GM19023 (cell line): ENCODE measurements at regions not wholly inside any gene's neighbourhood (a gene's known extent, or its start where the extent isn't known, plus 50 kb on each side); places are given as distances from the start of the nearest gene placed in this dataset.

Source experiments
- ATAC-seq: cut with Tn5 transposase; IDR thresholded peaks from one replicate; pipeline ENCODE4 v1.9.1; 2021; ENCODE audit warnings: mild to moderate bottlenecking, moderate library complexity; ENCODE audit not compliant: unreplicated experiment

DNA sequence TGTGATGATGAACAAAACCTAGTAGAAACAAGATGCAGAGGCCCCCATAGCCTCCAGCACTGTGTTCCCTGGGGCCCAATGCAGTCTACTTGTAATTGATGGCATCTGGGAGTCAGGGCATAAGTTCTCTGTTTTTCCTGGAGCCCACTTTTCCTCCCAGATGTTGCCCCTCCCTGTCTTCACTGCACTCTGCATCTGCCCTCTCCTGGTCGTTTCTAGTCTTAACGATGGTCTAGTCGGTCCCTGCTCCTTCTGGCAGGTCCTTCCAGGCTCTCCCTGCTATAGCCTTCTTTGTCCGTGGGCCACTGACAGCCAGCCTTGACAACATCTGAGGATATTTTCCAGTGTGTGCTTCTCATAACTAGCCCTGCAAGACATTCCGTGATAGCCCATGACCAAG is 208.3 kb downstream of the GXYLT1 start:
- no peak for ATAC-seq

DNA sequence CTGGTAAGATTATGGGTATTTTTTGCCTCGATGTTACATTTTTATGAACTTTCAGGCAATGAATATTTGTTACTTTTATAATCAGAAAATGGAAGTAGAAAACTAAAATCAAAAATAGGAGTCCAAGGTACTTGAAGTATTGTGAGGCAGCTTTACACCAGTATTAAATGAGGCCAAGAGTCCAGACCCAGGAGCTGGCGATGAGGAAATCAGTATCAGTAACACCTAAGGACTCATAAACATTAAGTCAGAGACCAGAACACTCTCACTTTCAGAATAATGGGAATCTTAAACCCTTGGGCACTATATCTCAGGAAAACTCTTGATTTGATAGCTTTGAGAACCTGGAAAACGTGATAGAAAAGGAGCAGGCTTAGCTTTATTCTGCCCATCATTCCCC is 208.8 kb downstream of the GXYLT1 start:
- no peak for ATAC-seq

DNA sequence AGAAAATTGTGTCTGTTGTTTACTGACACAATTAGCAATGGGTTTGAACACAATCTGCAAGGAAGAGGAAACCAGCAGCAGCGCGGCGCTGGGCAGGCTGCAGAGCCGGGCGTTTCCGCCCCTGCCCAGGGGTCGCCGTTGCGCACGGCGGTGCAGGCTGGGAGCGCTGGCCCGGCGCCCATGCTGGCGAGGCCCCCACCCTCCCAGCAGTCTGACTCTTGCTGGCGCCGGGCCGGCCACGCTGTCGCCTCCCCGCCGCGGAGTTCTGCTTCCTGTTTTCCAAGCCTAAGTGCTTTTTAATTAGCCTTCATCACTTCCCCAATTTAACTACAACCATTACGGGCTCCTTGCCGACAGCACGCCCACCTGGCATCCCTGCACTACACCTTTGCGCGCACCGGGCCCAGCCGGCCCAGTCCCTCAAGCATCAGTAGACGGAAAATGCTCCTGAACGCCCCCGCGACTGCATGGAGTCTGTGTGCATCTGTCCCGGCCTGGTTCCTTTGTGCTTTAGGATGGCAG is 212.1 kb downstream of the GXYLT1 start:
- no peak for ATAC-seq

DNA sequence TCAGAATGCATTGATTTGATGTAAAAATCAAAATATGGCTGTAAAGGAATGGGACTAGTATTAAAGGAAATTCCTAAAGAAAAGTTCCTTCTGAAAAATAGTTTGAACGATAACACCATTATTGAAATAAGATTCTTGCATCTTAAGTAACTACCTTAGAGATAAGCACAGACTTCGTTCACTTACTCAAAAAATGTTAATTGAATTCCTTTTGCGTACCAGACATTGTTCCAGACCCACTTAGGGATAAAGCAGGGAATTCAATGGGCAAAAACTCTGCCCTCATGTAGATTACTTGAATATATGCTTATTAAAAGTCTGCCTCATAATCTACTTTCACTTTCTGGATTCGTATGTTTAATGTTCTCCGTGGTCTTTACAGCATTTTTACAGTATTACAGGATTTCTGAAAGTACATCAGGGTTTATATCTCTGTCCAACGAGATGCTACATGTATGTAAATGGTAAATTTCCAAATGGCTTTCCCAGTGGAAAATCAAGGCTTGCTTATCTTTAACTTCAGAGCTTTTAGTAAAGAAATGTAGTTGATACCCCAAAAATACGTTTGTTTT is 213.7 kb downstream of the GXYLT1 start:
- no peak for ATAC-seq

DNA sequence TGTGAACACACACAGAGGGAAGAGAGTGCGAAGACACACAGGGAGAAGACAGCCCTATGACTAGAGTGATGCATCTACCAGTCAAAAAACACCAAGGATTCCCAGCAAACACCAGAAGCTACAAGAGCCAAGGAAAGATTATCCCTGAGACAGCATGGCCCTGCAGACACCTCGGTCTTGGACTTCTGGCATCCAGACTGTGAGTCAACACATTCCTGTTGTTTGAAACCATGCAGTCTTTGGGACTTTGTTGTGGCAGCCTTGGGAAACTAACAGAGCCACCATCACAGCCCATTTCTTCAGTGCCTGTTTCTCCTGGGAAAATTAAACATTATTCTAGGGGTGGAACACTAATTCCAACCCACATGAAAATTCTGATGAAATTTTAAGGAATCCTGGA is 220.6 kb downstream of the GXYLT1 start:
- ATAC-seq, result no peak

DNA sequence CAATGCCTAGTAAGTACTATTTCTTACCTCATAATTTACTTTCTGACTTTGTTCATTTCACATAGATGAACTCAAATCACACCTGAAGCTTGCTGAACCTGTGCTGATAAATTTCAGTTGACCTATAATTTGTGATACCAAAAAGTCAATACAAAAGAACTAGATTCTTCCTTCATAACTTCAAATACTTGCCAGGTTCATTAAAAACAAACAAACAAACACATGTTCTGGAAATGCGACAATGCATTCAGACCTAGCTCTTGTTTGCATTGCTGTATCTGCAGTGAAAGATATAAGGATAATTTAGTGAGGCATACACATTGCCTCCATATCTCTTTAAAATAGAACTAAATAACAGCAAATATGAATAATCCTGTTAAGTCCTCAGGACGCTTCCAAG is 221.3 kb downstream of the GXYLT1 start:
- no peak for ATAC-seq

DNA sequence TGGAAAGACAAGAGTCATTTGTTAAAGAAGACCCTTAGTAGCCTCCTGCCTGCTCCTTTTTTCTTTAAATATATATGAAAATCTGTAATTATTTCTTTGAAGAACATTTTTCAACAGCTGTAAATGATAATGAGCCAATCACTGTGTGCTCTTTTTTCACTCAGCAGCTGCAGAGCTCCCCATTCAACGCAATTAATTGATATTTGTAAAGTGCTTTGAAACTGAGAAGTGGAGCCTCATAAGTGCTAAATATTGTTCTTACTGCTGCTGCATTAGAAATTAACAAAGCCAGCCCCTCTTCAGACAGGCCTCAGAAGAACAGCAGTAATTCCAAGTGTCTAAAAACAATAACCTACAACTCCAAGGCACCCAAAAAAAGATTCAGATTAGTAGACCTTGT is 224.3 kb downstream of the GXYLT1 start:
- ATAC-seq, result no peak

DNA sequence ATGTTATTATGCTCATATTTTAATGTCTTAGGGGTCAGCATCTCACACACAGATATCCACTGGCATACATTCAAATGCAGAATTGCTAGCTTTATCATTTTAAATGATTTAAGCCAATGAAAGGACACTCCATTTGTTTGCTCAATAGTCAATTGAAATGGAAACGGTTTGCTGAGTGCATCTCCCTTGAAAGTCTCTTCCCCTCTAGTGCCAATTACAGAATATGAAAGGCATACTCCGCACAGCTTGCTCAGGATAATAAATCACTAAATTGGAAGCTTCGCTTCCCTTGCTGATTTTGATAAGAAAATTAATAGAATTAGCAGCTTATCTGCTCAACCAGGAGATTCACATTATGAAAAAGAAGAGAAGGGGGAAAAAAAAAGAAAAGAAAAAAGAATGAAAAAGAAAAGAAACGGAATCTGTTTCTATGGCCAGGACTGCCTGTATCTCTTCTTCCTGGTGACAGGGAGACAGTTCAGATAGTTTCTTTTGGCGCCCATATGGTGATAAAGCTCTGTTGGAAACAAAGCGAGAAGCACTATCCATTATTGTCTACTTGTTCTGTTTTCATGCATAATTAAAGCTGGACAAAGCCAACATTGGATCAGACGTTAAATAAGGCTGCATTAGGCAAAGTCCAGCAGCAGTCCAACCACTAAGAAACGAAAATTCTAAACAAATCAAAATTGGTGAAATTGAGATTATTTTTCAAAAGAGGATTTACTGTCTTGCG is 225.0 kb downstream of the GXYLT1 start:
- ATAC-seq, result no peak

DNA sequence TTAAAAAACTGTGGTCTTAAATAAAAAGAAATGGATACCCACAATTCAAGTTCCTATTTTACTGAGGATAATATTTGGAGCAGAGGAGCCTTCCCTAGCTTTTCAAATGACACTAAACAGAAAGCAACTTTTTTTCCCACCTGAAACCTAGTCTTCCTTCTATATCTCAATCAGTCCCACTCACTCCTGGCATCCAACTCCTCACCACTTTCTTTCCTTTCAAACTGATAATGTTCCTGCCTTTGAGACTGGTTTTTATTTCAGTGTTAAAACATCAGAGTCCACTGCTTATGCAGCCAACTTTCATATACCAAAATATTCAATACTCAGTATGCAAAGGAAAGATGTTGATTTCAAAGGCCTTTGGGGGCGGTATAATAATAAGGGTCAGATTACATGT is 225.6 kb downstream of the GXYLT1 start:
- ATAC-seq, result no peak

DNA sequence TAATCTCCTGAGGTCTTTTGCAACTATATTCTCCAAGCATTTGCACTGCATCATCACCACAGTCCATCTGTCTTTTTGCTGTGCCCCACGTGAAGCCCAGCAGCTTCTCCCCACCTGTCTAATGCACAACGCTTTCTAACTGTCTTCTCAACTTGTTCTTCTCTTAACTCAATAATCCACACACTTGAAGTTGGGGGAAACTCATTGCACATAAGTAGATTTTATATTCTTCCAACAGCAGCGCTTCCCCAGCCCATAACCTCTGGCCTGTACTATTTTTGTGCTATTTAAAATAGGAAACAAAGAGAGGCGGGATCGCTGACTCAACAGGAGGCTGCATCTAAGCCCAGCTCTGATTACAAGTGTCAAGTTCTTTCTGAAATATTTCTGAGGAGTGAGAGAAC is 226.7 kb downstream of the GXYLT1 start:
- ATAC-seq, result no peak

DNA sequence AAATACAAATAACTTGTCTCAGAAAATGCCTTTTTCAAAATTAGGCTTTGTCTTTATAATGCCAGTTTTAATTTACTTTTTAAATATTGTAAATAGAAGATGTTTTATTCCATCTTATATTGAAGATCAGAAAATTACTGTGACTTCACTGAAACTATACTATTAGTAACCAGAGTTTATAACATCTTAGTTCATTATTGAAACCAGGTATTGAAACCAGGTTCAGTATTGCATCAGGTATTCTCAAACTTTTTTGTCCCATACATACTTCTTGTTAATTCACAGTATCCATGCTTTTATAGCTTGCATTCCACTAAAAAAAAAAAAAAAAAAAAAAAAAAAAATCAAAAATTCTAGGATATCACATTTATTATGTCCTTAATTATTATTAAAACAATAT is 227.5 kb downstream of the GXYLT1 start:
- no peak for ATAC-seq

DNA sequence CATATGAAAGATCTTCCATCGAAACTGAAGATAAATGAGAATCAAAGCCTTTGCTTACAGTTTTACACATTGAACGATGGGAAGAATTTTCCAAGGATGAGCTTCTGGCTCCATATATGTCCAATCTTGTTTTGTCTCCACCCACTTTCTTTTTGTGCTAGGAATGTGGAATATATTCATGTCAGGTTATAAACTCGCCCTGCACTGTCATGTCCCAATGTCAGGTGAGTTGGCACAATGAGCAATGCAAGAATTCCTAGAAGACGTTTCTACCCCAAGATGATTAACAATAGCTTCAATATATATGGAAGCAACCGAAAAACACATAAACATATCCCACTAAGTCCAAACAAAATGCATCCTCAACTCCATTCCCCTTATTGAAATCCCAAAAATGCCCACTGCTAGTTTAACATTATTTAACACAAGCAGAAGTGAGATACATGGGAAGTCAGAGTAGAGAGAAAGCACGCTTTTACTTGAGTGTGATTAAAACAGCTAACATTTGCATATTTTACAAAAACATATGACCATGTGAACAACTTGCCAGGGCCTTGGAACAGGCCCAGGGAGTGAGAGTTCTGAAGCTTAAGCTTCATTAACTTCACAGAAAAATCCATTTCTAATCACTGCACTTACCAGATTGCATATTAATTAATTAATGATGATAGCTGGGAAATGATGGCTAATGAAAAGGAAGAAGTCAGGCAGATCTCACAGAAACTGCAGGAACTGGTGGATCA is 233.9 kb downstream of the GXYLT1 start:
- no peak for ATAC-seq

DNA sequence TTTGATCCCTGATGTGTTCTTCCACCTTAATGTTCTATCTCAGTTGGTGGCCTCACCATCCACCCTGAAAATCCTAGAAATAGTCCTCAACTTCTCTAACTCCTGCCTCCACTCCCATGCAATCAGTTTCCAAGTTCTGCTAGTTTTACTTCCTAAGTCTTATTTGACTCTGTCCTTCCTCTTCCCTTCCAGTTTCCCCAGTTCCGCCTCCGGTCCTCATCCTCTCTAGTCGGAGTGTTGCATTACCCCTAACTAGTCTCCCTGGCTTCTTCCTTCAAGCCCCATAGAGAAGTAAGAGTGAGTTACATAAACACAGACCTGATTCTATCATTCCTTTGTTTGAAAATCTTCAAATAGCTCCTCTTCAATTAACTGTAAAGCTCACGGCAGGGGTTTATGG is 236.5 kb downstream of the GXYLT1 start:
- ATAC-seq, result no peak

DNA sequence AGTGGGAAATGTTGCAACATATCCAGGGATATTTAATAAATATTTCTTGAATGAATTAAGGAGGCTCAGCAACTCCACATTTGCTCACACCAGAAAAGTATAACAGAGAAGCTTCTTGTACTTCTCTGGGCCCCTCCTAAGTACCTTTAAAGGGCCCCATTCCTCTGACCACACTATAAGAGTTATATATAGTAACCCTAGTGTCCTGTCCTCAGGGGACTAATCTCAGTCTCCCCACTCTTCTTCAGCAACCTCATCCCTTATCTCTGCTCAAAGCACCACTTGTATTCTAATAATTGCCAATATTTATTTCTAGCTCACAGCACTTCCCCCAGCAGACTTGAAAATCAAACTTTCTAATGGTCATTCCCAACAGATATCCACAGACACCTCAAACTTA is 237.1 kb downstream of the GXYLT1 start:
- ATAC-seq, result no peak

DNA sequence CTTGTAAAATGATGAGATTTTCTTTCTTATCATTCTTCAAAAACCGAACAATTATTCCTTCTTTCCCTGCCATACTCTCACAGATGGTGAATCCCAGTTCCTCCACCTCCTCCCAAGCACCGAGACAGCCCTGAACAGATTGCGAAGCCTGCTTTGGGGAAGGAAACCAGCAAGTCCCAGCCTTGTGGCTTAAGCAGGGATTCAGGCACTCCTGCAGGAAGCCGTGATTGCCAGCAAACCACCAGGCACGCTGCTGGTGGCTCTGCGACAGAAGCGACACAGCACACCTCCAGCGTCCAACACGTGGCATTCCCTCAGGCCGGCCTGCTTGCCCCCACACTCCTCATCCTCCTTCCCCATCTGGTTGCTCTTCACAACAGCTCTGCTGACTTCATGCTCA is 237.7 kb downstream of the GXYLT1 start:
- no peak for ATAC-seq

DNA sequence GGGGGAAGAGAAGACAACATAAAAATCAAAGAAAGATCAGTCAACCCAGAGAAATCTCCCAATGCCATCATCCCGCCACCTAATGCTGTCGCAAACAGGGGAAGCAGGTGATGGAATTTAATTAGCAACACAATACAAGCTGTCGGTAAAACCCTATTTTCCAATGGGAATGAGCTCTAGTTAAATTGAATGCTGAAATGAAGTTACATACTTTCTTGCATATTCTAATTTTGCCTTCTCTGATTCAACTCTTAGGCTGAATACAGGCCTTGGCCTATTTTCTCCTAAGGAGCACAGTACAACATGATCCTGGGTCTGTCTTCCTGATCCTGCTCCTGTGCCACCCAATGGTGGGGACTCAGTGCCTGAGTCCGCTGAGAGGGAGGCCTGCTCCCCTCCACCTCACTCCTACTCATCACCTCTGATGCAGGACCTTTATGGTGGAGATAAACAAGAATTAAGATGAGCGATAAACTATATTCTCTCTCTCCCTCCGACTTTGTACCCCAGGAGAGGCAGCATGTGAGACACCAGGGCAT is 238.8 kb downstream of the GXYLT1 start:
- no peak for ATAC-seq

DNA sequence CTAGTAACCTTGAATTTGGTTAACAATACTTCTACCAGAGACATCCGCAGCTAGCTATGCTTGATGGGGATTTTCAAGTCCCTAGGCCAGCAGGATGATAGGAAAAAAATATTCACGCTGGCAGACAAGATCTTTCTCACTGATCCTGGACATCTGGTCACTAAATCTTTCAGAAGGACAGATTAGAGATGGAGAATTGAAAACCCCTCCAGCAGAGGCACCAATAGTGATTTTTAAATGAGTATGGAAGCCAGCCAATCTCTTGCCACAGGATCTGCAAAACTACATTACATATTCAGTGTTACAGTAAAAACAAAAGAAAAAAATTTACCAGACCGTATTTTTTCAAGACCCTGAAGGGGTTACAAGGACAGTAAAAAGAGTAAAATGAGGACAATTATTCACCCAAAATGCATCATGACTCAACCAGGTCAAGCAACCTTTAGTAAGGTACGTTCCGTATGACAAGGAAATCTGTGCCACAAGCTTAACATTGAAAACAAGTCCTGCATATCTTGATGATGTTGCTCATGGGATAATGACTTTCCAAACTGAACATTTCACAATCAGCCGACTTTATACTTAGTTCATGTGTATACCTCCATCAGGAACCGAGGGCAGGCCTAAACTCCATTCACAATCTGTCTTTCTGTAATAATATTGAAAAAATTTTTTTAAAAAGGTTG is 239.5 kb downstream of the GXYLT1 start:
- no peak for ATAC-seq

DNA sequence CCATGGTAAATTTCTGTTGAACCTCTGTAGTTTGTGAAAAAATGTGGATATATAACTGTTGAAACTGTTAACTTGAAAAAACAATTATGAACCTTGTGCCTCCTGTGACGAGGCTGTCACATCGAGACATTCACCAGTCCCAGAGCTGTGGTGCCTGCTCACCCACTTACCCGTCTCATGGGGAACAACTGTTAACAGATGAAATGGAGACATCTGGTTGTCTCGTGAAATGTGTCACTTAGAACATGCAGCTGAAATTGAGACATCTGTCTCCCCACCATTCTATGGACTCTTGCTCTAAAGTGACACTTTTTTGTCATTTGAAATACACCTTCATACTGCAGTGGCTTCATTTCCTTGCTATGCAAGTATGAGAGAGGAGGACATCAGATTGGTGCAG is 240.6 kb downstream of the GXYLT1 start:
- ATAC-seq, result no peak

DNA sequence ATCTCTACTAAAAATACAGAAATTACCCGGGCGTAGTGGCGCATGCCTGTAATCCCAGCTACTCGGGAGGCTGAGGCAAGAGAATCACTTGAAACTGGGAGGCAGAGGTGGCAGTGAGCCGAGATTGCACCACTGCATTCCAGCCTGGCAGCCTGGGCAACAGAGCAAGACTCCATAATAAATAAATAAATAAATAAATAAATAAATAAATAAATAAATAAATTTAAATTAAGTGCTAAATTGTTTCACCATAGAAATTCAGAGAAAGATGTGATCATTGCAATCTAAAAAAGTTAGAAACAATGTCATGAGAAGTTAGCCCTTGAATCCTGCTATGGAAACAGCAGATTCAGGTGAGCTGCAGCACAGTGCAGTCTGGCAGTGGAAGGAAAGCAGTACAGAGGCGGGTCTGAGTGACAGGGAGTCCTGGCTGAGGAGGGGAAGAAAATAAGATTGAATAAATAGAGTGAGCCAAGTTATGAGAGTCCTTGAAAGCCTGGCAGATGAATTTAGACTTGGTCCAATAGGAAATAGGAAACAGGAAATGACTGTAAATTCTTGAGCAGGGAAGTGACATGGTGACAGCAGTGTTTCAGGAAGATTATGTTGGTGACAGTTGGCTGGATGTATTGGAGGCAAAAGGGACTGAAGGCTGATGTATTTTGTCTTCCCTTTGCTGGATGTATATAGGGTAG is 241.5 kb downstream of the GXYLT1 start:
- ATAC-seq, result no peak

DNA sequence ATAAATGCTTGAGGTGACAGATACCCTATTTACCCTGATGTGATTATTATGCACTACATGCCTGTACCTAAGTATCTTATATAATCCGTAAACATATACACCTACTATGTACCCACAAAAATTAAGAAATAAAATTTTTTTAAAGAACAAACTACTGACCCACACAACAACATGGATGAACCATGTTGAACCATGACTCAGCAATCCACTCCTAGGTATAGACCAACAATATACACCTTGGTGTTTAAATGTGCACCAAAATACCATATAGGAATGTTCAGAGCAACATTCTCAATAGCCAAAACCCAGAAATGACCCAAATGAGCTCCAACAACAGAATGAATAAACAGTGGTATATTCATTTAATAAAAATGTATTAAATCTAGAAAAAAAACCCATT is 245.1 kb downstream of the GXYLT1 start:
- no peak for ATAC-seq

DNA sequence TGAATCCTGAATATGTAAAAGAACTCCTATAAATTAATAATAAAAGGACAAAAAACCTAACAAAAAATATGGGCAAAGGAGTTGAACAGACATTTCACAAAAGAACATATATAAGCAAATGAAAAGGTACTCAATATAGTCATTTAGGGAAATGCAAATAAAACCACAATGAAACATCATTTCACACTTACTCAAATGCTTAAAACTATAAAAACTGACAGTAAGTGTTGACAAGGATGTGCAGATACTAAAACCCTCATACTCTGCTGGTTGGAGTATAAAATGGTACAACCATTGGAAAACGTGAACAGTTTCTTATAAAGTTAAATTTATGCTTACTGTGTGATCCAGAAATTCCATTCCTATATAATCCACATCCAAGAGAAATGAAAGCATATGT is 247.1 kb downstream of the GXYLT1 start:
- no peak for ATAC-seq
